Neural cell (in vitro differentiated cells): ENCODE measurements at regions not wholly inside any gene's neighbourhood (a gene's known extent, or its start where the extent isn't known, plus 50 kb on each side); places are given as distances from the start of the nearest gene placed in this dataset.

Experiments
- H2AFZ ChIP-seq: fragments of 200-600, 300-800 bp; sonication (generic), shearing (Covaris generic); 2 replicates; pipeline ENCODE4 v1.6.0; 2014; ENCODE audit warnings: low read depth, mild to moderate bottlenecking, antibody characterized with exemption, low read length, moderate library complexity
- H3F3A ChIP-seq: fragments of 200-600 bp; shearing (Covaris generic); 2 replicates; pipeline ENCODE4 v1.6.1; 2016; ENCODE audit warnings: mild to moderate bottlenecking, moderate library complexity, mixed read lengths, antibody characterized with exemption, low read length; ENCODE audit not compliant: insufficient read depth, poor library complexity, severe bottlenecking
- H3K27ac ChIP-seq: fragments of 200-600, 300-800 bp; sonication (generic), shearing (Covaris generic); 2 replicates; pipeline ENCODE4 v1.5.1; 2014; ENCODE audit warnings: mild to moderate bottlenecking, low read length, moderate library complexity
- H3K27me3 ChIP-seq: fragments of 300-800, 200-600 bp; sonication (generic), shearing (Covaris generic); 2 replicates; pipeline ENCODE4 v1.6.0; 2014; ENCODE audit warnings: mild to moderate bottlenecking, low read depth, low read length, moderate library complexity; ENCODE audit not compliant: insufficient read depth
- H3K36me3 ChIP-seq: fragments of 300-800, 200-600 bp; sonication (generic), shearing (Covaris generic); 2 replicates; pipeline ENCODE4 v1.5.1; 2014; ENCODE audit warnings: mild to moderate bottlenecking, antibody characterized with exemption, low read length, moderate library complexity; ENCODE audit not compliant: insufficient read depth
- H3K4me2 ChIP-seq: fragments of 300-800, 200-600 bp; sonication (generic), shearing (Covaris generic); 2 replicates; pipeline ENCODE4 v1.6.0; 2014; ENCODE audit warnings: mild to moderate bottlenecking, low read length
- H3K4me3 ChIP-seq: fragments of 300-800, 200-600 bp; sonication (generic), shearing (Covaris generic); 2 replicates; pipeline ENCODE4 v1.5.1; 2014; ENCODE audit warnings: mild to moderate bottlenecking, low read length, moderate library complexity
- H3K79me2 ChIP-seq: fragments of 200-600 bp; shearing (Covaris generic); replicated peaks from 2 replicates; pipeline ENCODE4 v1.6.0; 2014; ENCODE audit warnings: mild to moderate bottlenecking, low read length, moderate library complexity; ENCODE audit not compliant: insufficient read depth
- H3K9ac ChIP-seq: fragments of 300-800, 200-600 bp; sonication (generic), shearing (Covaris generic); 2 replicates; pipeline ENCODE4 v1.6.1; 2016; ENCODE audit warnings: mild to moderate bottlenecking, low read length, mixed read lengths
- H3K9me2 ChIP-seq: fragments of 200-600 bp; shearing (Covaris generic); 2 replicates; pipeline ENCODE4 v1.6.1; 2016; ENCODE audit warnings: mild to moderate bottlenecking, low read length, mixed read lengths; ENCODE audit not compliant: insufficient read depth
- H3K9me3 ChIP-seq: fragments of 200-600, 300-800 bp; sonication (generic), shearing (Covaris generic); 2 replicates; pipeline ENCODE4 v1.6.1; 2016; ENCODE audit warnings: mild to moderate bottlenecking, mixed run types, low read length, moderate library complexity, mixed read lengths
- H4K20me1 ChIP-seq: fragments of 200-600 bp; shearing (Covaris generic); 2 replicates; pipeline ENCODE4 v1.6.1; 2016; ENCODE audit warnings: mild to moderate bottlenecking, mixed run types; ENCODE audit not compliant: insufficient read depth
- CTCF ChIP-seq: fragments of 450-650 bp; IDR thresholded peaks from 2 replicates; pipeline ENCODE4 v1.5.1; 2014; ENCODE audit warnings: antibody characterized with exemption, mild to moderate bottlenecking, moderate library complexity; ENCODE audit not compliant: poor library complexity, severe bottlenecking
- EP300 ChIP-seq: fragments of 450-650 bp; conservative IDR thresholded peaks from 2 replicates; pipeline ENCODE4 v1.6.1; 2014; ENCODE audit warnings: antibody characterized with exemption, mild to moderate bottlenecking, moderate library complexity; ENCODE audit not compliant: poor library complexity, severe bottlenecking
- EZH2 ChIP-seq: fragments of 200-600, 300-800 bp; shearing (Covaris generic), sonication (generic); IDR thresholded peaks from 2 replicates; pipeline ENCODE4 v1.6.1; 2014; ENCODE audit warnings: antibody characterized with exemption, low read length, borderline replicate concordance, mild to moderate bottlenecking; ENCODE audit not compliant: insufficient read depth, poor library complexity, severe bottlenecking
- MXI1 ChIP-seq: fragments of 450-650 bp; conservative IDR thresholded peaks from 2 replicates; pipeline ENCODE4 v1.6.1; 2014; ENCODE audit warnings: antibody characterized with exemption, mild to moderate bottlenecking; ENCODE audit not compliant: poor library complexity, severe bottlenecking
- POLR2AphosphoS5 ChIP-seq: IDR thresholded peaks from 2 replicates; pipeline ENCODE4 v1.6.1; 2012
- RAD21 ChIP-seq: fragments of 450-650 bp; conservative IDR thresholded peaks from 2 replicates; pipeline ENCODE4 v1.6.1; 2014; ENCODE audit warnings: antibody characterized with exemption, mild to moderate bottlenecking, moderate library complexity
- REST ChIP-seq: IDR thresholded peaks from 2 replicates; pipeline ENCODE4 v1.6.1; 2012; ENCODE audit warnings: borderline replicate concordance
- SMC3 ChIP-seq: fragments of 450-650 bp; conservative IDR thresholded peaks from 2 replicates; pipeline ENCODE4 v1.6.1; 2014; ENCODE audit warnings: antibody characterized with exemption, mild to moderate bottlenecking, moderate library complexity; ENCODE audit not compliant: poor library complexity
- TAF1 ChIP-seq: IDR thresholded peaks from 2 replicates; pipeline ENCODE4 v1.6.1; 2012; ENCODE audit warnings: low read depth

GRCh38 chr2:55772109-55772980, 78.7 kb upstream of the PNPT1 start:
- Histone ChIP-seq H3K9ac (no peak overlapping the region), H2AFZ (no peak overlapping the region), H4K20me1 (no peaks in the 10 kb centered on the region), H3F3A (no peaks in the 10 kb centered on the region), H3K27me3 (no peaks in the 10 kb centered on the region), H3K79me2 (no peaks in the 10 kb centered on the region), H3K27ac (no peak overlapping the region), H3K4me2 (no peak overlapping the region), H3K4me3 (no peak overlapping the region), H3K9me2 (no peaks in the 10 kb centered on the region), H3K36me3 (no peaks in the 10 kb centered on the region), H3K9me3 (no peaks in the 10 kb centered on the region)
- TF ChIP-seq MXI1 (no peak), RAD21 (no peak), POLR2AphosphoS5 (no peak), CTCF (no peak), EP300 (no peak)

GRCh38 chr2:55771612-55772011, 78.0 kb upstream of the PNPT1 start:
- no peak for TF ChIP-seq EP300
- no peak for TF ChIP-seq MXI1
- TF ChIP-seq REST: no peak
- peak; percentile 77 for TF ChIP-seq CTCF
- TF ChIP-seq POLR2AphosphoS5: no peak
- peak; percentile 83 for TF ChIP-seq SMC3
- no peak for TF ChIP-seq TAF1
- no peak for TF ChIP-seq EZH2
- TF ChIP-seq RAD21: peak; percentile 80
- Histone ChIP-seq H3K9me3 (no peaks in the 10 kb centered on the region), H3K79me2 (no peaks in the 10 kb centered on the region), H3K36me3 (no peaks in the 10 kb centered on the region), H3K4me3 (no peak overlapping the region), H3F3A (no peaks in the 10 kb centered on the region), H3K9ac (no peak overlapping the region), H3K9me2 (no peaks in the 10 kb centered on the region), H4K20me1 (no peaks in the 10 kb centered on the region), H2AFZ (no peak overlapping the region), H3K4me2 (no peak overlapping the region), H3K27me3 (no peaks in the 10 kb centered on the region), H3K27ac (no peak overlapping the region)
